ENCODE measurements at regions not wholly inside any gene's neighbourhood (a gene's known extent, or its start where the extent isn't known, plus 50 kb on each side); places are given as distances from the start of the nearest gene placed in this dataset.
"Not testable (repeated sequence)": the region's sequence is repeated elsewhere in the genome, so short reads cannot be mapped to it uniquely, and the experiment has no call there.

DNA sequence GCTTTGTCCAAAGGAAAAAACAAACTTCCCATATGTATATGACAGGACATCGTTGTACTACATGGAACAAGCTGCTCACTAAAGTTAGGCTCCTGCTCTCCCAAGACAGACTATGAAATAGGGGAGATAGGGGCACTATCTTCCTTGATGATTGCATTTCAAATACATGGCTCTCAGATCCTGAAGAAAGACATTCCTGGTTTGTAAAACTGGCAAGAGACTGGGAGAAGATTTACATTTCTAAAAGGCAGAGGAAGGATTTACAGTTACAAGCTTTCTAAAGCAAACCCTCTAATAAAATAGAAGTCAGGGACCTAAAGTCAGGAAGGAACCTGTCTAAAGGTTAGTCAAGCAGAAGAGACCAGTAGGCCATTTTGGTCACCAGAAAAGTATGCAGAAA is 103.7 kb downstream of the SLC17A6 start:
- H3K4me3 ChIP-seq (ENCODE audit: control insufficient read depth, low read depth, low read length), result no peak overlapping the region
- no peak for DNase-seq (ENCODE audit: low read depth)
- TF ChIP-seq, protein P1, sequence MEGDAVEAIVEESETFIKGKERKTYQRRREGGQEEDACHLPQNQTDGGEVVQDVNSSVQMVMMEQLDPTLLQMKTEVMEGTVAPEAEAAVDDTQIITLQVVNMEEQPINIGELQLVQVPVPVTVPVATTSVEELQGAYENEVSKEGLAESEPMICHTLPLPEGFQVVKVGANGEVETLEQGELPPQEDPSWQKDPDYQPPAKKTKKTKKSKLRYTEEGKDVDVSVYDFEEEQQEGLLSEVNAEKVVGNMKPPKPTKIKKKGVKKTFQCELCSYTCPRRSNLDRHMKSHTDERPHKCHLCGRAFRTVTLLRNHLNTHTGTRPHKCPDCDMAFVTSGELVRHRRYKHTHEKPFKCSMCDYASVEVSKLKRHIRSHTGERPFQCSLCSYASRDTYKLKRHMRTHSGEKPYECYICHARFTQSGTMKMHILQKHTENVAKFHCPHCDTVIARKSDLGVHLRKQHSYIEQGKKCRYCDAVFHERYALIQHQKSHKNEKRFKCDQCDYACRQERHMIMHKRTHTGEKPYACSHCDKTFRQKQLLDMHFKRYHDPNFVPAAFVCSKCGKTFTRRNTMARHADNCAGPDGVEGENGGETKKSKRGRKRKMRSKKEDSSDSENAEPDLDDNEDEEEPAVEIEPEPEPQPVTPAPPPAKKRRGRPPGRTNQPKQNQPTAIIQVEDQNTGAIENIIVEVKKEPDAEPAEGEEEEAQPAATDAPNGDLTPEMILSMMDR (conservative IDR thresholded peaks at IDR 0.05; ENCODE audit: control insufficient read depth, insufficient read depth, low read depth, low read length), result no peak

DNA sequence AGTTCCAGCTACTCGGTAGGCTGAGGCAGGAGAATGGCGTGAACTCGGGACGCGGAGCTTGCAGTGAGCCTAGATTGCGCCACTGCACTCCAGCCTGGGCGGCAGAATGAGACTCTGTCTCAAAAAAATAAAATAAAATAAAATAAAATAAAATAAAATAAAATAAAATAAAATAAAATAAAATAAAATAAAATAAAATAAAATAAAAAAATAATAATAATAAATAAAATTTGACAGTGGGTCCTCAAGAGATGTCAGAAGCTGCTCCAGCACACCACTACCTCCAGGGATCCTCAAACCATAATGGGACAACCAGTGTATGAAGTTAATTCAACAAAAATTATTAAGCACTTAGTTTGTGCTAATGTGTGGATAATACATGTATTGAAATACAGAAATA is 97.4 kb downstream of the SLC17A6 start:
- H3K4me3 ChIP-seq (ENCODE audit: control insufficient read depth, low read depth, low read length); DNase-seq (ENCODE audit: low read depth): not testable (repeated sequence)

DNA sequence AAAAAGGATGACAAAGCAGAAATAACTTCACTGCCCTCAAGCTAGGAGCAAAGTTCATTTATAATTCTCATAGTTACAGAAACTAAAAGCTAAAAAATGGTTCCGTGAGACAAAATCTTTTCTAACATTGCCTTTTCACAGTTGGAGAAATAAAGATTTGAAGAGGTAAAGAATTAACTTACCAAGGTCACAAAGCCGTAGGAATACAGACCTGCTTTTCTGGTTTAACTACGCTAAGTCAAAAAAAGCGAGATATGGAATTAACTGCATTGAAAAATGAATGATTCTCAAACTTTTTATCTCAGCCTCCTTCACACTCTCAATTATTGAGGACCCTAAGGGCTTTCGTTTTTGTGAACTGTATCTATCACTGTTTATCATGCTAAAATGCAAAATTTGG is 95.3 kb downstream of the SLC17A6 start:
- no peak overlapping the region for H3K4me3 ChIP-seq (ENCODE audit: control insufficient read depth, low read depth, low read length)
- TF ChIP-seq, protein P1 (conservative IDR thresholded peaks at IDR 0.05; ENCODE audit: control insufficient read depth, insufficient read depth, low read depth, low read length), result no peak
- DNase-seq (ENCODE audit: low read depth), result no peak

DNA sequence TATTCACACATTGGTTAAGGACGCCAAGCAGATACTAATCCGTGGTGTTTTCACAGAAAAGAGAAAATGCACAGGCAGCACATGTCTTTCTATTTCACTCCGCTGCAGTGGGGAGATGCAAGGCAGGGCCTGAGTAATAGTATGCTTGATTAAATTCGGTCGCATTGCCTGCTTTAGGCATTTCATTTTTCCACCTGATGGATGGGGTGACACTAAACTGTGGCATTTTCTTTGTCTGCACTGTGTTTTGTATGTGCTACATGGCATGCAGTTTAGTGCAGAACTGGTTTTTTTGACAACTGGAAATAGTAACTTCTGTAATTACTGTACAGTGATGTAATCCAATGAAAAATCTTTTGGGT is 94.9 kb downstream of the SLC17A6 start:
- TF ChIP-seq, protein P1 (conservative IDR thresholded peaks at IDR 0.05; ENCODE audit: control insufficient read depth, insufficient read depth, low read depth, low read length), result no peak
- no peak overlapping the region for H3K4me3 ChIP-seq (ENCODE audit: control insufficient read depth, low read depth, low read length)
- DNase-seq (ENCODE audit: low read depth), result no peak

DNA sequence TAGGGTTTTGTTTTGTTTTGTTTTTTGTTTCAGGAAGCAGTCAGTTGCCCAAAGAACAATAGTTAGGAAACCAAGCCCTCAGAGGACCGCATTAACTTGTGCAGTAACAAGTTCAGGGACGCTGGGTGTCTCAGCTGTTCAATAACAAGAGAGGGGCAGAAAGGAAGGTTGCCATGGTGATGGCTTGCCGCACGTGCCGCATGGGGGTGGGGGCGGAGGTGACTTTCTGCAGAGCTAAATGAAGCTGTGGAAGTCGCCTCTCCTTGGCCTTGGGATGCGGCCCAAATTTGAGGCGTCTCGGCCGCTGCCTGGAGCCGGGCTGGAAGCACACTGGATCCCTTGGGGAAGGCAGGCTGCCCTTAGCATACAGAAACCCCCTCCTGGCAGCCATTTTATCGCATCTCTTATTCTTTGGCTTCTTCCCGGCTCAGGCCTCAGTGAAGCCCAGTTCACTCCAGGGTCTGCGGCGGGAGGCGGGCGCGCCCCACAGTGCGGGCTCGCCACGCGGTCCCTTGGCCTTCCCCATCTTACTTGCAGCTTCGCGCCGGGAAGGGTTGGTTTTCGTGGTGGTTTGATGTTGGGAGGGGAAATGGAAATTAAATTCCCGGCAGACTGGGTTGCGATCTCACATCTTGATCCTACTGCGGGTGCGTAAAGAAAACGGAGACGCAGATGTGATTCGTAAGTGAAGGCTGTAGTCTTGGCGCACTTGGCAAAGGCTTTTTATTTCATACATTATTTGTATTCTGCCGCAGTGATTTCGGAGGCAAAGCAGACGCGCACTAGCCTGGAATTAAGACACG is 94.3 kb downstream of the SLC17A6 start:
- TF ChIP-seq, protein P1 (conservative IDR thresholded peaks at IDR 0.05; ENCODE audit: control insufficient read depth, insufficient read depth, low read depth, low read length), result no peak
- peak; percentile 10 for DNase-seq (ENCODE audit: low read depth)
- H3K4me3 ChIP-seq (ENCODE audit: control insufficient read depth, low read depth, low read length), result no peak overlapping the region

DNA sequence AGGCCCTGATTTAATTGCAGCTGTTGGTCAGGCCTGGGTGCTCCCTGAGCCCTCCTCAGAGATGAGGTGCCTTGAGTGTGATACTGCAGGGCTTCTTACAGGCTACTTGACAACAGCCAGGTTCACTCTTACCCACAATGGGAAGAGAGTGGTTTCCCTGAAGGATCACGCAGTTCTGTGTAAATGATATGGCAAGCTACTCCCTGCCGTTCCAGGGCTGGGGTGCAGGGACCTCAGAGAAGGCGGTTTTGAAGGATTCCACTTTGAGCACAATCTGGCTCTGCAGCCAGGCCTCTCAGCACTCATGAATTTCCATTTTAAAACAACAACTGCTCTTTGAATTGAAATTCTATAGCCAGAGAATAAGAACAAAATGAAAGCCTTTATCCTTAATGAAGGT is 92.9 kb downstream of the SLC17A6 start:
- TF ChIP-seq, protein P1 (conservative IDR thresholded peaks at IDR 0.05; ENCODE audit: control insufficient read depth, insufficient read depth, low read depth, low read length), result no peak
- H3K4me3 ChIP-seq (ENCODE audit: control insufficient read depth, low read depth, low read length), result no peak overlapping the region
- no peak for DNase-seq (ENCODE audit: low read depth)

DNA sequence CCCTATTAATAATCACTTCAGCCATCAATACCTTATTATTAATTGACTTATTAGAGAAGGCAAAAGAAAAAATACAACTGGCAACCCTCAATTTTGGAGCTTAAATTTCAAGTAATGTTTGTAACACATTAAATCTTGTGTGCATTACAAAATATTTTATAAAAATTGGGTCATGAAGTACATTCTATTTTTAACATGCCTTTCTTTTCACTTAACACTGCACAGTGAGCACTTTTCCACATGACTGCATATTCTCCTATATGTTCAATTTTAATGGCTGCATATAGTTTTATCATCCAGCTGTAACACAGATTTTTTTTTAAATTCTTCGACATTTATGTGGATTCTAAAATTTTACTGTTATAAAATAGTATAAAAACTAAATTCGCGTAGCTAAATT is 92.5 kb downstream of the SLC17A6 start:
- TF ChIP-seq, protein P1 (conservative IDR thresholded peaks at IDR 0.05; ENCODE audit: control insufficient read depth, insufficient read depth, low read depth, low read length), result no peak
- DNase-seq (ENCODE audit: low read depth), result no peak
- H3K4me3 ChIP-seq (ENCODE audit: control insufficient read depth, low read depth, low read length), result no peak overlapping the region
